Forelimb muscle (tissue), 1 donor: ENCODE measurements at regions not wholly inside any gene's neighbourhood (a gene's known extent, or its start where the extent isn't known, plus 50 kb on each side); places are given as distances from the start of the nearest gene placed in this dataset.
"Not testable (repeated sequence)": the region's sequence is repeated elsewhere in the genome, so short reads cannot be mapped to it uniquely, and the experiment has no call there.

Experiments used
- DNase-seq: peaks from one replicate; pipeline ENCODE4 v3.0.0-alpha.2; 2013; ENCODE audit warnings: low read depth

GRCh38 chr10:25808372-25808771, 125.7 kb upstream of the MYO3A start:
- no peak for DNase-seq

- no peak for DNase-seq
Measured at GRCh38 chr10:25811052-25811685, 122.9 kb upstream of the MYO3A start.

- DNase-seq, result no peak
Measured at GRCh38 chr10:25813511-25813910, 120.5 kb upstream of the MYO3A start.

GRCh38 chr10:25815236-25815635, 118.8 kb upstream of the MYO3A start:
- no peak for DNase-seq

- no peak for DNase-seq
Measured at GRCh38 chr10:25815999-25816768, 117.8 kb upstream of the MYO3A start.

GRCh38 chr10:25817200-25817599, 116.8 kb upstream of the MYO3A start:
- no peak for DNase-seq

GRCh38 chr10:25818751-25819150, 115.3 kb upstream of the MYO3A start:
- no peak for DNase-seq

GRCh38 chr10:25820472-25820871, 113.6 kb upstream of the MYO3A start:
- DNase-seq, result no peak

GRCh38 chr10:25820874-25821273, 113.2 kb upstream of the MYO3A start:
- no peak for DNase-seq

GRCh38 chr10:25824050-25824449, 110.0 kb upstream of the MYO3A start:
- no peak for DNase-seq

GRCh38 chr10:25828475-25828874, 105.6 kb upstream of the MYO3A start:
- DNase-seq, result no peak

GRCh38 chr10:25831080-25831479, 102.9 kb upstream of the MYO3A start:
- DNase-seq, result no peak

- no peak for DNase-seq
Measured at GRCh38 chr10:25839683-25840082, 94.3 kb upstream of the MYO3A start.

GRCh38 chr10:25840875-25841274, 93.2 kb upstream of the MYO3A start:
- DNase-seq, result not testable (repeated sequence)

- DNase-seq, result no peak
Measured at GRCh38 chr10:25842146-25842545, 91.9 kb upstream of the MYO3A start.

- no peak for DNase-seq
Measured at GRCh38 chr10:25843551-25844170, 90.4 kb upstream of the MYO3A start.

- DNase-seq, result not testable (repeated sequence)
Measured at GRCh38 chr10:25844716-25845115, 89.3 kb upstream of the MYO3A start.

- no peak for DNase-seq
Measured at GRCh38 chr10:25849268-25849667, 84.8 kb upstream of the MYO3A start.

- no peak for DNase-seq
Measured at GRCh38 chr10:25849988-25850387, 84.0 kb upstream of the MYO3A start.

- DNase-seq, result no peak
Measured at GRCh38 chr10:25851548-25851947, 82.5 kb upstream of the MYO3A start.

GRCh38 chr10:25852364-25852941, 81.6 kb upstream of the MYO3A start:
- DNase-seq, result no peak

- no peak for DNase-seq
Measured at GRCh38 chr10:25858076-25858475, 76.0 kb upstream of the MYO3A start.

GRCh38 chr10:25865267-25865666, 68.8 kb upstream of the MYO3A start:
- no peak for DNase-seq
